HepG2 (cell line): ENCODE measurements at regions not wholly inside any gene's neighbourhood (a gene's known extent, or its start where the extent isn't known, plus 50 kb on each side); places are given as distances from the start of the nearest gene placed in this dataset.

Experiments
- ATF1 ChIP-seq: IDR thresholded peaks from 2 replicates; pipeline ENCODE4 v1.6.1; 2016; ENCODE audit warnings: mild to moderate bottlenecking, control low read depth
- NR2F1 ChIP-seq, 2 experiments: fragments of 450-650 bp in 1 of 2; formaldehyde crosslinking in 1 of 2; IDR thresholded peaks; 2 replicates each; pipeline versions ENCODE4 v1.5.0 to v1.6.1; 2016 to 2020; ENCODE audit warnings: mild to moderate bottlenecking in 1 of 2, missing compliant biosample characterization in 1 of 2, missing genetic modification reagents in 1 of 2, moderate library complexity in 1 of 2
- TF ChIP-seq, protein P1 (sequence below): sonication (generic); formaldehyde crosslinking; IDR thresholded peaks from 2 replicates; pipeline ENCODE4 v1.4.0; 2020; ENCODE audit warnings: missing genetic modification reagents

- TF ChIP-seq NR2F1 (CRISPR knock-in tag; IDR thresholded peaks at IDR 0.05) (no peak), ATF1 (CRISPR knock-in tag) (no peak)
- TF ChIP-seq, protein P1, sequence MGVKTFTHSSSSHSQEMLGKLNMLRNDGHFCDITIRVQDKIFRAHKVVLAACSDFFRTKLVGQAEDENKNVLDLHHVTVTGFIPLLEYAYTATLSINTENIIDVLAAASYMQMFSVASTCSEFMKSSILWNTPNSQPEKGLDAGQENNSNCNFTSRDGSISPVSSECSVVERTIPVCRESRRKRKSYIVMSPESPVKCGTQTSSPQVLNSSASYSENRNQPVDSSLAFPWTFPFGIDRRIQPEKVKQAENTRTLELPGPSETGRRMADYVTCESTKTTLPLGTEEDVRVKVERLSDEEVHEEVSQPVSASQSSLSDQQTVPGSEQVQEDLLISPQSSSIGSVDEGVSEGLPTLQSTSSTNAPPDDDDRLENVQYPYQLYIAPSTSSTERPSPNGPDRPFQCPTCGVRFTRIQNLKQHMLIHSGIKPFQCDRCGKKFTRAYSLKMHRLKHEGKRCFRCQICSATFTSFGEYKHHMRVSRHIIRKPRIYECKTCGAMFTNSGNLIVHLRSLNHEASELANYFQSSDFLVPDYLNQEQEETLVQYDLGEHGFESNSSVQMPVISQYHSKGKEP = no peak
Observed at GRCh38 chr4:17317526-17317925, 194.4 kb downstream of the QDPR start.
